HUES64 (cell line): ENCODE measurements at regions not wholly inside any gene's neighbourhood (a gene's known extent, or its start where the extent isn't known, plus 50 kb on each side); places are given as distances from the start of the nearest gene placed in this dataset.

ENCODE experiments used
- H3K27ac ChIP-seq: 2 replicates; pipeline ENCODE4 v1.7.0; 2013; ENCODE audit warnings: low read depth, low read length, inconsistent platforms
- H3K27me3 ChIP-seq: 2 replicates; pipeline ENCODE4 v1.6.1; 2013; ENCODE audit warnings: mild to moderate bottlenecking, low read length; ENCODE audit not compliant: insufficient read depth
- H3K36me3 ChIP-seq: 2 replicates; pipeline ENCODE4 v1.6.1; 2013; ENCODE audit warnings: mild to moderate bottlenecking, low read length; ENCODE audit not compliant: insufficient read depth
- H3K4me1 ChIP-seq: 2 replicates; pipeline ENCODE4 v1.6.1; 2013; ENCODE audit warnings: mild to moderate bottlenecking, low read length, moderate library complexity; ENCODE audit not compliant: insufficient read depth
- H3K4me3 ChIP-seq: 2 replicates; pipeline ENCODE4 v1.5.1; 2013; ENCODE audit warnings: mild to moderate bottlenecking, low read length, moderate library complexity
- H3K9ac ChIP-seq: 2 replicates; pipeline ENCODE4 v1.6.1; 2013; ENCODE audit warnings: mild to moderate bottlenecking, low read depth, low read length
- H3K9me3 ChIP-seq: 2 replicates; pipeline ENCODE4 v1.6.1; 2013; ENCODE audit warnings: low read depth, low read length; ENCODE audit not compliant: insufficient read depth
- WGBS: fragments of 150-250, 120-280 bp; methylation state at CpG from one replicate; pipeline ENCODE4 v1.1.7; 2013; ENCODE audit warnings: missing lambda C conversion rate; 5-methylcytosine and 5-hydroxymethylcytosine counted together

- peaks cover 13% of the 10 kb centered on the region; the same call in 1 of the 2 replicates for H3K4me1 ChIP-seq
- no peaks in the 10 kb centered on the region for H3K27me3 ChIP-seq
- no peak overlapping the region for H3K27ac ChIP-seq
- H3K4me3 ChIP-seq, result no peak overlapping the region
- H3K9ac ChIP-seq, result no peak overlapping the region
- no peaks in the 10 kb centered on the region for H3K9me3 ChIP-seq
- H3K36me3 ChIP-seq, result no peaks in the 10 kb centered on the region
- WGBS, result 100% methylated on average over 2 of the region's 2 CpGs
These were observed 598.5 kb upstream of the DSEL start for GRCh38 chr18:68114989-68115388.

- Histone ChIP-seq H3K27me3 (no peaks in the 10 kb centered on the region), H3K4me3 (no peak overlapping the region), H3K9me3 (no peaks in the 10 kb centered on the region), H3K9ac (no peak overlapping the region), H3K36me3 (no peaks in the 10 kb centered on the region), H3K4me1 (0 out of 2 replicates have a peak, but pooled peaks cover 3% of the 10 kb centered on the region), H3K27ac (no peak overlapping the region)
- 97% methylated on average over 4 of the region's 4 CpGs for WGBS
These were observed 587.5 kb upstream of the DSEL start for GRCh38 chr18:68104036-68104435.

GRCh38 chr18:68103561-68103960 is 587.0 kb upstream of the DSEL start:
- WGBS, result 94% methylated on average over 2 of the region's 2 CpGs

GRCh38 chr18:68102117-68102516 is 585.6 kb upstream of the DSEL start:
- Histone ChIP-seq H3K27me3 (no peaks in the 10 kb centered on the region), H3K9me3 (no peaks in the 10 kb centered on the region), H3K9ac (no peak overlapping the region), H3K27ac (no peak overlapping the region), H3K4me1 (0 out of 2 replicates have a peak, but pooled peaks cover 3% of the 10 kb centered on the region), H3K36me3 (no peaks in the 10 kb centered on the region), H3K4me3 (no peak overlapping the region)
- WGBS, result 100% methylated on average over 3 of the region's 4 CpGs

More at GRCh38 chr18:68103561-68103960, 587.0 kb upstream of the DSEL start:
- Histone ChIP-seq H3K9me3 (no peaks in the 10 kb centered on the region), H3K27ac (no peak overlapping the region), H3K4me3 (no peak overlapping the region), H3K9ac (no peak overlapping the region), H3K36me3 (no peaks in the 10 kb centered on the region), H3K4me1 (0 out of 2 replicates have a peak, but pooled peaks cover 3% of the 10 kb centered on the region), H3K27me3 (no peaks in the 10 kb centered on the region)

GRCh38 chr18:68098655-68099054 is 582.1 kb upstream of the DSEL start:
- Histone ChIP-seq H3K4me1 (no peaks in the 10 kb centered on the region), H3K9me3 (no peaks in the 10 kb centered on the region), H3K27ac (no peak overlapping the region), H3K27me3 (no peaks in the 10 kb centered on the region), H3K4me3 (no peak overlapping the region), H3K9ac (no peak overlapping the region), H3K36me3 (no peaks in the 10 kb centered on the region)
- 81% methylated on average over 3 of the region's 3 CpGs for WGBS

GRCh38 chr18:68086481-68086880 is 570.0 kb upstream of the DSEL start:
- Histone ChIP-seq H3K27me3 (no peaks in the 10 kb centered on the region), H3K4me1 (peaks cover 9% of the 10 kb centered on the region; the same call in 1 of the 2 replicates), H3K27ac (no peak overlapping the region), H3K36me3 (no peaks in the 10 kb centered on the region), H3K9ac (no peak overlapping the region), H3K9me3 (no peaks in the 10 kb centered on the region), H3K4me3 (no peak overlapping the region)
- WGBS, result no CpG with 5 or more reads among the region's 1 CpG

- no peak overlapping the region for H3K4me3 ChIP-seq
- 100% methylated on average over 1 of the region's 2 CpGs for WGBS
- H3K9me3 ChIP-seq, result no peaks in the 10 kb centered on the region
- H3K27ac ChIP-seq, result peak overlapping the region; percentile 13; the same call in 1 of the 2 replicates
- H3K36me3 ChIP-seq, result no peaks in the 10 kb centered on the region
- H3K9ac ChIP-seq, result no peak overlapping the region
- peaks cover 9% of the 10 kb centered on the region; the same call in 1 of the 2 replicates for H3K4me1 ChIP-seq
- no peaks in the 10 kb centered on the region for H3K27me3 ChIP-seq
These were observed 568.7 kb upstream of the DSEL start for GRCh38 chr18:68085251-68085650.

GRCh38 chr18:68083776-68084175 is 567.3 kb upstream of the DSEL start:
- H3K4me1 ChIP-seq, result peaks cover 9% of the 10 kb centered on the region; the same call in 1 of the 2 replicates
- no peaks in the 10 kb centered on the region for H3K36me3 ChIP-seq
- H3K27me3 ChIP-seq, result no peaks in the 10 kb centered on the region
- no peak overlapping the region for H3K9ac ChIP-seq
- no peak overlapping the region for H3K27ac ChIP-seq
- H3K4me3 ChIP-seq, result no peak overlapping the region
- H3K9me3 ChIP-seq, result no peaks in the 10 kb centered on the region
- 96% methylated on average over 3 of the region's 3 CpGs for WGBS

- H3K36me3 ChIP-seq, result no peaks in the 10 kb centered on the region
- H3K4me3 ChIP-seq, result no peak overlapping the region
- no peak overlapping the region for H3K27ac ChIP-seq
- peaks cover 9% of the 10 kb centered on the region; the same call in 1 of the 2 replicates for H3K4me1 ChIP-seq
- WGBS, result 72% methylated on average over 2 of the region's 4 CpGs
- no peaks in the 10 kb centered on the region for H3K27me3 ChIP-seq
- no peak overlapping the region for H3K9ac ChIP-seq
- no peaks in the 10 kb centered on the region for H3K9me3 ChIP-seq
These were observed 566.6 kb upstream of the DSEL start for GRCh38 chr18:68083131-68083530.

- 95% methylated on average over 7 of the region's 7 CpGs for WGBS
These were observed 556.2 kb upstream of the DSEL start for GRCh38 chr18:68072744-68073143.

GRCh38 chr18:68060871-68061270 is 544.4 kb upstream of the DSEL start:
- H3K27ac ChIP-seq, result no peak overlapping the region
- H3K9ac ChIP-seq, result no peak overlapping the region
- H3K4me1 ChIP-seq, result no peaks in the 10 kb centered on the region
- no peak overlapping the region for H3K4me3 ChIP-seq
- no peaks in the 10 kb centered on the region for H3K27me3 ChIP-seq
- peaks cover 4% of the 10 kb centered on the region; the same call in 1 of the 2 replicates for H3K9me3 ChIP-seq
- no peaks in the 10 kb centered on the region for H3K36me3 ChIP-seq
- no CpG with 5 or more reads among the region's 1 CpG for WGBS

More at GRCh38 chr18:68072744-68073143, 556.2 kb upstream of the DSEL start:
- Histone ChIP-seq H3K36me3 (no peaks in the 10 kb centered on the region), H3K27ac (no peak overlapping the region), H3K9ac (no peak overlapping the region), H3K9me3 (peaks cover 17% of the 10 kb centered on the region), H3K4me1 (no peaks in the 10 kb centered on the region), H3K27me3 (no peaks in the 10 kb centered on the region), H3K4me3 (no peak overlapping the region)

GRCh38 chr18:68056936-68057335 is 540.4 kb upstream of the DSEL start:
- H3K36me3 ChIP-seq, result no peaks in the 10 kb centered on the region
- WGBS, result 94% methylated on average over 4 of the region's 4 CpGs

More at GRCh38 chr18:68056936-68057335, 540.4 kb upstream of the DSEL start:
- no peak overlapping the region for H3K9ac ChIP-seq
- no peak overlapping the region for H3K4me3 ChIP-seq
- H3K4me1 ChIP-seq, result 0 out of 2 replicates have a peak, but pooled peaks cover under 1% of the 10 kb centered on the region
- no peaks in the 10 kb centered on the region for H3K27me3 ChIP-seq
- no peaks in the 10 kb centered on the region for H3K9me3 ChIP-seq
- H3K27ac ChIP-seq, result no peak overlapping the region
